Nephron (organoid): ENCODE measurements at regions not wholly inside any gene's neighbourhood (a gene's known extent, or its start where the extent isn't known, plus 50 kb on each side); places are given as distances from the start of the nearest gene placed in this dataset.

Experiments used
- H3K27ac Mint-ChIP-seq, 3 experiments: 2 replicates each; pipeline ENCODE4 v1.8.0; 2020; ENCODE audit warnings: mixed read lengths in 3 of 3, mild to moderate bottlenecking in 2 of 3, moderate library complexity in 1 of 3
- H3K27me3 Mint-ChIP-seq: 2 replicates; pipeline ENCODE4 v1.8.0; 2021; ENCODE audit warnings: low read depth, mild to moderate bottlenecking, moderate library complexity, mixed read lengths
- H3K36me3 Mint-ChIP-seq: 2 replicates; pipeline ENCODE4 v1.8.0; 2020; ENCODE audit warnings: low read depth, mixed read lengths
- H3K4me1 Mint-ChIP-seq: 2 replicates; pipeline ENCODE4 v1.8.0; 2020; ENCODE audit warnings: mixed read lengths
- H3K4me3 Mint-ChIP-seq, 3 experiments: 2 replicates each; pipeline ENCODE4 v1.8.0; 2020; ENCODE audit warnings: mild to moderate bottlenecking in 3 of 3, mixed read lengths in 3 of 3, moderate library complexity in 2 of 3
- H3K9me3 Mint-ChIP-seq: 2 replicates; pipeline ENCODE4 v1.8.0; 2020; ENCODE audit warnings: mixed read lengths
- TF ChIP-seq, protein P1 (sequence below), 3 experiments: fragments of 200-600 bp; sonication (generic); IDR thresholded peaks; one replicate each; pipeline ENCODE4 v1.5.0; 2021; ENCODE audit warnings: antibody characterized with exemption in 3 of 3; ENCODE audit not compliant: unreplicated experiment in 3 of 3

DNA sequence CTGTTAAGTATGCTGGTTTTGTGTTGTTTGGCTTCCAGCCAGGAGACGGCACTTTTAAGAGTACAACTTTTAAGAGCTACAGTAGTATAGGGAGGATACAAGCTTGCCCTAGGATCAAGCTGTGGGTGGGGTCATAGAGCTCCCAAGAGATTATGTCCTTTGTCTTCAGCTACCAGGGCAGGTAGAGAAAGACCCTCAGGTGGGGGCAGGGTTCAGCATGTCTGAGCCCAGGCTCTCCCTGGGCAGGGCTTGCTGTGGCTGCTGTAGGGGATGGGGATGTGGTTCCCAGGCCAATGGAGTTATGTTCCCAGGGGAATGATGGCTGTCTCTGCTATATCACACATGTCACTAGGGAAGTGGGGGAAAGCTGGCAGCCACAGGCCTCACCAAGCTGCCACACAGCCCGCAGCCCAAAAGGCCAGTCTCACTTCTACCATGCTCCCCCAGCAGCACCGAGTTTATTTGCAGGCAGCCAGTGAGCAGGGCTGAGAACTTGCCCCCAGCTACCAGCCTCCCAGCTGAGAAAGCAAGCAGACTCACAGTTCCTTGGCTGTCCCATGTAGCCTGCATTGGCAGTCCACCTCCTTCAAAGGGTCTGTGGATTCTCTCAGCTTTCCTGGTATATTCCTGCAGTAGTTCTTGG lies 105.7 kb upstream of the ERBB4 start:
- Mint-ChIP-seq H3K27ac (no peak overlapping the region), H3K36me3 (no peaks in the 10 kb centered on the region), H3K4me1 (no peaks in the 10 kb centered on the region), H3K4me3 (no peak overlapping the region), H3K27me3 (no peaks in the 10 kb centered on the region), H3K9me3 (no peaks in the 10 kb centered on the region)
- TF ChIP-seq, protein P1, sequence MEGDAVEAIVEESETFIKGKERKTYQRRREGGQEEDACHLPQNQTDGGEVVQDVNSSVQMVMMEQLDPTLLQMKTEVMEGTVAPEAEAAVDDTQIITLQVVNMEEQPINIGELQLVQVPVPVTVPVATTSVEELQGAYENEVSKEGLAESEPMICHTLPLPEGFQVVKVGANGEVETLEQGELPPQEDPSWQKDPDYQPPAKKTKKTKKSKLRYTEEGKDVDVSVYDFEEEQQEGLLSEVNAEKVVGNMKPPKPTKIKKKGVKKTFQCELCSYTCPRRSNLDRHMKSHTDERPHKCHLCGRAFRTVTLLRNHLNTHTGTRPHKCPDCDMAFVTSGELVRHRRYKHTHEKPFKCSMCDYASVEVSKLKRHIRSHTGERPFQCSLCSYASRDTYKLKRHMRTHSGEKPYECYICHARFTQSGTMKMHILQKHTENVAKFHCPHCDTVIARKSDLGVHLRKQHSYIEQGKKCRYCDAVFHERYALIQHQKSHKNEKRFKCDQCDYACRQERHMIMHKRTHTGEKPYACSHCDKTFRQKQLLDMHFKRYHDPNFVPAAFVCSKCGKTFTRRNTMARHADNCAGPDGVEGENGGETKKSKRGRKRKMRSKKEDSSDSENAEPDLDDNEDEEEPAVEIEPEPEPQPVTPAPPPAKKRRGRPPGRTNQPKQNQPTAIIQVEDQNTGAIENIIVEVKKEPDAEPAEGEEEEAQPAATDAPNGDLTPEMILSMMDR (IDR thresholded peaks at IDR 0.05; ENCODE audit: unreplicated experiment in 3 of 3), result no peak

DNA sequence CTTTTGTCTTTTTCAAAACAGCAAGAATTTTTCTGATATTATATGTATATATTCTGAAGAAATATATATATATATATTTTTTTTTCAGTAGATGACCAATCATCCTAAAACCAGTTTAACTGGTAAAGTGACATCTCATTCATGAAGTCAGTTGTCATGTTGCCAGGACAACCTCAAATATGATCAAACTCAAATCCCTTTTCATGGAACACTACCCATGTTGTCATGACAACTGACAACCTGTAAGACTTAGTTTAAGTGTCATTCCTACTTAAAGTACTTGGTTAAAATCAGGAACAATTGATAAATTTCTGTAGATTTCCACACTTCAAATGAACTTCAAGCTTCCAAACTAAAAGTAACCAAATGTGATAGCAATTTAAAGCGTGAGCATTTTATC lies 101.8 kb upstream of the ERBB4 start:
- H3K27me3 Mint-ChIP-seq, result no peaks in the 10 kb centered on the region
- H3K4me1 Mint-ChIP-seq, result no peaks in the 10 kb centered on the region
- TF ChIP-seq, protein P1 (IDR thresholded peaks at IDR 0.05; ENCODE audit: unreplicated experiment in 3 of 3), result no peak
- H3K27ac Mint-ChIP-seq, result no peak overlapping the region
- no peaks in the 10 kb centered on the region for H3K36me3 Mint-ChIP-seq
- no peak overlapping the region for H3K4me3 Mint-ChIP-seq
- no peaks in the 10 kb centered on the region for H3K9me3 Mint-ChIP-seq

DNA sequence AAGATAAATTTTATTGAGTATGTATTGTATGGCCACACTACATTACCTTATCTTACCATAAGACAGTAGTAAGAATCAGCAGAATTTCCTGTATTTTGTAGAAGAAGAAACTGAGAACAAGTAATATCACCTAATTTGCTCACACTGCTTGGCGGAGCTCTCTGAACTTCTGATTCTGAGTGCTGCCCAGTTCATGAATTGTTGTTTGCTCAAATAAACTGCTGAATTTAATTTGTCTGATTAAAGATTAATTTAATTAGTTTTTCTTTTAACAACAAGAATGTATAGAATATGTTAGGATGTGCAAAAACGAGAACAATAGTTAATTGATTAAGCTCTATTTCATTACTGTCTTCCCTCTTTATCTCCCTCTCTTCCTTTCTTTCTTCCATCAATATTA lies 100.1 kb upstream of the ERBB4 start:
- Mint-ChIP-seq H3K36me3 (no peaks in the 10 kb centered on the region), H3K4me3 (no peak overlapping the region), H3K27me3 (no peaks in the 10 kb centered on the region), H3K4me1 (no peaks in the 10 kb centered on the region), H3K27ac (no peak overlapping the region), H3K9me3 (no peaks in the 10 kb centered on the region)
- TF ChIP-seq, protein P1 (IDR thresholded peaks at IDR 0.05; ENCODE audit: unreplicated experiment in 3 of 3), result no peak

DNA sequence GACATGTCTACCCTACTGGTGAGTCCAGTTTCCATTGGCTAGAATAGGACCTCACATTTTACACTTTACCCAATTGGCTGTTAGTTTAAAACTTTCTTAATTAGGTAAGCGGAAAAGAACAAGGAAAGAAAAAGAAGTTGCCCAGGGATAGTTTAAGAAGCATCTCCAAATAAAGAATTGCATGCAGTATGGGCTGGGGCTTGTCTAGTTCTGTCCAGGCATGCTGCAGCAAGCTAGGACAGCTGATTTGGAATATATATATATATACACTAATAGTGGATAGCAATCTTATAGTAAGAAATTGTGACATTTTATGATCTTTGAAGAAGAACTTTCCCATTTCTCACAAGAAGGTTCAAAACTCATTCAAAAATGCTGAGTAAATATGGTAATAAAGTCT lies 90.0 kb upstream of the ERBB4 start:
- Mint-ChIP-seq H3K9me3 (no peaks in the 10 kb centered on the region), H3K36me3 (no peaks in the 10 kb centered on the region), H3K27me3 (no peaks in the 10 kb centered on the region), H3K4me3 (no peak overlapping the region), H3K27ac (no peak overlapping the region), H3K4me1 (no peaks in the 10 kb centered on the region)
- TF ChIP-seq, protein P1 (IDR thresholded peaks at IDR 0.05; ENCODE audit: unreplicated experiment in 3 of 3), result no peak

DNA sequence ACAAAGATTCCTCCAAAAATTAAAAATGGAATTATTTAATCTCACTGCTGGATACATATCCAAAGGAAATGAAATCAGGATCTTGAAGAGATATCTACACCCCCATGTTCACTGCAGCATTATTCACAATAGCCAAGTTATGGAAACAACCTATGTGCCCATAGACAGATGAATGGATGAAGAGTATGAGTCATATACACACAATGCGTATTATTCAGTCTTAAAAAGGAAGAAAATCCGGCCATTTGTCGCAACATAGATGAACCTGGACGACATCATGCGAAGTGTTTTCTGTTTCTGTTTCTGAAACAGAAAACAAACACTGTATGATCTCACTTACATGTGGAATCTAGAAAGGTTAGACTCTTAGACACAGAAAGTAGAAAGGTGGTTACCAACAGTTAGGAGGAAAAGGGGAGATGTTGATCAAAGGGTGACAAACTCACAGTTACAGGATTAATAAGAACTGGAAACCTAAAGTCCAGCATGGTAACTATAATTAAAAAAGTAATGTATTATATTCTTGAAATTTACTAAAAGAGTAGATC lies 87.8 kb upstream of the ERBB4 start:
- Mint-ChIP-seq H3K27me3 (no peaks in the 10 kb centered on the region), H3K9me3 (no peaks in the 10 kb centered on the region), H3K4me1 (no peaks in the 10 kb centered on the region), H3K36me3 (no peaks in the 10 kb centered on the region), H3K27ac (no peak overlapping the region), H3K4me3 (no peak overlapping the region)
- TF ChIP-seq, protein P1 (IDR thresholded peaks at IDR 0.05; ENCODE audit: unreplicated experiment in 3 of 3), result no peak

DNA sequence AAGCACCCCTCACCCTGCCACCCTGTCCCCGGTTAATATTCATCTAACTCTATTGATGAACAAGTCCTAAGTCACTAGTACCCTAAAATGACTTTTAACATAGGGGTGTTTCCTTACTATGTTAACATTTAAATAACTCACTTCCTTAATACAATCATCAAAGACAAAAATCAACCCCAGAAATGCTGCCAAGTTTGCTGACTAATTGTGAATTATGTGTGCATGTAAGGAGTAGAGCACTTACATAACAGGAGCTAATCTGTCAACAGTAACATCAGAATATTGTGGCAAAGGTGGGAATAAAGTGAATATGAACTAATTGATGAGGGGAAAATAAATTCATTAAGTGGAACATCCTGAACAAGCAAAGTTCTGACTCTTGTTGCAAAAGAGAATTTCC lies 81.4 kb upstream of the ERBB4 start:
- H3K27ac Mint-ChIP-seq, result no peak overlapping the region
- no peaks in the 10 kb centered on the region for H3K4me1 Mint-ChIP-seq
- TF ChIP-seq, protein P1 (IDR thresholded peaks at IDR 0.05; ENCODE audit: unreplicated experiment in 3 of 3), result no peak
- H3K9me3 Mint-ChIP-seq, result no peaks in the 10 kb centered on the region
- H3K4me3 Mint-ChIP-seq, result no peak overlapping the region
- H3K27me3 Mint-ChIP-seq, result no peaks in the 10 kb centered on the region
- H3K36me3 Mint-ChIP-seq, result no peaks in the 10 kb centered on the region
